Parathyroid adenoma (tissue), 2 donors: ENCODE measurements at regions not wholly inside any gene's neighbourhood (a gene's known extent, or its start where the extent isn't known, plus 50 kb on each side); places are given as distances from the start of the nearest gene placed in this dataset.

Source experiments
- H2AFZ ChIP-seq: fragments of 300-600 bp; sonication (generic); one replicate; pipeline ENCODE4 v1.7.0; 2017; ENCODE audit warnings: antibody characterized with exemption, mild to moderate bottlenecking
- H3K27ac ChIP-seq: fragments of 300-600 bp; sonication (generic); one replicate; pipeline ENCODE4 v1.7.0; 2017
- H3K27me3 ChIP-seq: fragments of 300-600 bp; sonication (generic); one replicate; pipeline ENCODE4 v1.7.0; 2017; ENCODE audit warnings: low read length; ENCODE audit not compliant: control insufficient read depth, insufficient read depth
- H3K36me3 ChIP-seq: fragments of 300-600 bp; sonication (generic); one replicate; pipeline ENCODE4 v1.7.0; 2017; ENCODE audit warnings: low read length; ENCODE audit not compliant: control insufficient read depth, insufficient read depth
- H3K4me1 ChIP-seq: fragments of 300-600 bp; sonication (generic); one replicate; pipeline ENCODE4 v1.7.0; 2017; ENCODE audit warnings: control low read depth
- H3K4me2 ChIP-seq: fragments of 300-600 bp; sonication (generic); one replicate; pipeline ENCODE4 v1.7.0; 2017; ENCODE audit warnings: low read length
- H3K4me3 ChIP-seq: fragments of 300-600 bp; sonication (generic); one replicate; pipeline ENCODE4 v1.7.0; 2017; ENCODE audit warnings: low read depth, low read length
- H3K79me2 ChIP-seq: fragments of 300-600 bp; sonication (generic); one replicate; pipeline ENCODE4 v1.7.0; 2017; ENCODE audit warnings: control low read depth
- H3K9ac ChIP-seq: fragments of 300-600 bp; sonication (generic); one replicate; pipeline ENCODE4 v1.7.0; 2017; ENCODE audit warnings: mild to moderate bottlenecking
- H3K9me3 ChIP-seq: fragments of 300-600 bp; sonication (generic); one replicate; pipeline ENCODE4 v1.7.0; 2017; ENCODE audit warnings: low read length; ENCODE audit not compliant: control insufficient read depth
- TF ChIP-seq, protein P1 (sequence below): fragments of 300-600 bp; sonication (generic); IDR thresholded peaks from one replicate; pipeline ENCODE4 v1.7.0; 2017; ENCODE audit warnings: antibody characterized with exemption, mild to moderate bottlenecking
- donor health status: primary hyperparathyroidism.

- no peaks in the 10 kb centered on the region for H3K79me2 ChIP-seq
- no peak overlapping the region for H3K4me2 ChIP-seq
- H2AFZ ChIP-seq, result no peak overlapping the region
- no peaks in the 10 kb centered on the region for H3K9me3 ChIP-seq
- no peaks in the 10 kb centered on the region for H3K4me1 ChIP-seq
- TF ChIP-seq, protein P1, sequence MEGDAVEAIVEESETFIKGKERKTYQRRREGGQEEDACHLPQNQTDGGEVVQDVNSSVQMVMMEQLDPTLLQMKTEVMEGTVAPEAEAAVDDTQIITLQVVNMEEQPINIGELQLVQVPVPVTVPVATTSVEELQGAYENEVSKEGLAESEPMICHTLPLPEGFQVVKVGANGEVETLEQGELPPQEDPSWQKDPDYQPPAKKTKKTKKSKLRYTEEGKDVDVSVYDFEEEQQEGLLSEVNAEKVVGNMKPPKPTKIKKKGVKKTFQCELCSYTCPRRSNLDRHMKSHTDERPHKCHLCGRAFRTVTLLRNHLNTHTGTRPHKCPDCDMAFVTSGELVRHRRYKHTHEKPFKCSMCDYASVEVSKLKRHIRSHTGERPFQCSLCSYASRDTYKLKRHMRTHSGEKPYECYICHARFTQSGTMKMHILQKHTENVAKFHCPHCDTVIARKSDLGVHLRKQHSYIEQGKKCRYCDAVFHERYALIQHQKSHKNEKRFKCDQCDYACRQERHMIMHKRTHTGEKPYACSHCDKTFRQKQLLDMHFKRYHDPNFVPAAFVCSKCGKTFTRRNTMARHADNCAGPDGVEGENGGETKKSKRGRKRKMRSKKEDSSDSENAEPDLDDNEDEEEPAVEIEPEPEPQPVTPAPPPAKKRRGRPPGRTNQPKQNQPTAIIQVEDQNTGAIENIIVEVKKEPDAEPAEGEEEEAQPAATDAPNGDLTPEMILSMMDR, result no peak
- no peak overlapping the region for H3K4me3 ChIP-seq
- no peak overlapping the region for H3K27ac ChIP-seq
- no peaks in the 10 kb centered on the region for H3K27me3 ChIP-seq
- no peak overlapping the region for H3K9ac ChIP-seq
- H3K36me3 ChIP-seq, result no peaks in the 10 kb centered on the region
These were observed 105.1 kb upstream of the ADGRL3 start for GRCh38 chr4:61094854-61095598.

- Histone ChIP-seq H3K4me2 (no peak overlapping the region), H3K79me2 (no peaks in the 10 kb centered on the region)
- TF ChIP-seq, protein P1, result no peak
These were observed 71.4 kb upstream of the ADGRL3 start for GRCh38 chr4:61128682-61129081.

DNA sequence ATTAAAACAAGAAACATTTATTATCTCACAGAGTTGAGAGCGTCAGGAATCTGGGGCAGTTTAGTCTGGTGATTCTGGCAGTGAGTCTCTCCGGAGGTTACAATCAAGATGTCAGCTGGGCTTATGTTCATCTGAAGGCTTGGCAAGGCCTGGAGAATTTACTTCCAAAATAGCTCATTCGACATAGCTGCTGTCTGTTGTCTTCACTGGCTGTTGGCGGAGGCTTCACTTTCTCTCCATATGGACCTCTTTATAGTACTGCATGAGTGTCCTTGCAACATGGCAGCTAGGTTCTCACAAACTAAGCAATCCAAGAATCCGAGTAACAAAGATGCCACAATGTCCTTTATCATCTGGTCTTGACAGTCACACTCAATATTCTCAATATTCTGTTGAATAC, 70.2 kb upstream of the ADGRL3 start:
- Histone ChIP-seq H3K36me3 (no peaks in the 10 kb centered on the region), H3K4me3 (no peak overlapping the region), H3K4me1 (no peaks in the 10 kb centered on the region), H3K4me2 (no peak overlapping the region), H3K27me3 (no peaks in the 10 kb centered on the region), H3K9ac (no peak overlapping the region), H3K9me3 (no peaks in the 10 kb centered on the region), H3K79me2 (no peaks in the 10 kb centered on the region), H2AFZ (no peak overlapping the region), H3K27ac (no peak overlapping the region)
- TF ChIP-seq, protein P1, result no peak

More at GRCh38 chr4:61128682-61129081, 71.4 kb upstream of the ADGRL3 start:
- H3K9me3 ChIP-seq, result no peaks in the 10 kb centered on the region
- H3K9ac ChIP-seq, result no peak overlapping the region
- no peaks in the 10 kb centered on the region for H3K4me1 ChIP-seq
- H3K36me3 ChIP-seq, result no peaks in the 10 kb centered on the region
- H3K27me3 ChIP-seq, result no peaks in the 10 kb centered on the region
- no peak overlapping the region for H3K27ac ChIP-seq
- no peak overlapping the region for H2AFZ ChIP-seq
- H3K4me3 ChIP-seq, result no peak overlapping the region

- H3K4me3 ChIP-seq, result no peak overlapping the region
- no peaks in the 10 kb centered on the region for H3K9me3 ChIP-seq
- H3K27ac ChIP-seq, result no peak overlapping the region
- no peak overlapping the region for H3K4me2 ChIP-seq
- H3K27me3 ChIP-seq, result no peaks in the 10 kb centered on the region
- no peak overlapping the region for H3K9ac ChIP-seq
- no peaks in the 10 kb centered on the region for H3K4me1 ChIP-seq
- TF ChIP-seq, protein P1, result no peak
- no peaks in the 10 kb centered on the region for H3K36me3 ChIP-seq
- no peak overlapping the region for H2AFZ ChIP-seq
- H3K79me2 ChIP-seq, result no peaks in the 10 kb centered on the region
These were observed 56.7 kb upstream of the ADGRL3 start for GRCh38 chr4:61143461-61143860.

GRCh38 chr4:61149278-61149677, 50.8 kb upstream of the ADGRL3 start:
- H3K4me2 ChIP-seq, result no peak overlapping the region

More at GRCh38 chr4:61149278-61149677, 50.8 kb upstream of the ADGRL3 start:
- H3K36me3 ChIP-seq, result no peaks in the 10 kb centered on the region
- H3K27me3 ChIP-seq, result no peaks in the 10 kb centered on the region
- H3K79me2 ChIP-seq, result no peaks in the 10 kb centered on the region
- no peak overlapping the region for H3K9ac ChIP-seq
- no peaks in the 10 kb centered on the region for H3K4me1 ChIP-seq
- H3K4me3 ChIP-seq, result no peak overlapping the region
- H2AFZ ChIP-seq, result no peak overlapping the region
- no peaks in the 10 kb centered on the region for H3K9me3 ChIP-seq
- TF ChIP-seq, protein P1, result no peak
- H3K27ac ChIP-seq, result no peak overlapping the region
